ENCODE measurements at regions not wholly inside any gene's neighbourhood (a gene's known extent, or its start where the extent isn't known, plus 50 kb on each side); places are given as distances from the start of the nearest gene placed in this dataset.
A peak's percentile ranks its signal among the peaks of the same experiment; 100 is the strongest.
"Not testable (repeated sequence)": the region's sequence is repeated elsewhere in the genome, so short reads cannot be mapped to it uniquely, and the experiment has no call there.

- H3K27ac ChIP-seq; H3K27me3 ChIP-seq; H3K4me1 ChIP-seq; H3K36me3 ChIP-seq (ENCODE audit: low read depth, missing control alignments); intact Hi-C loops (cut with DNase I; ENCODE audit: low total_unique reads); H3K9me3 ChIP-seq; H3K4me3 ChIP-seq; DNase-seq: not testable (repeated sequence)
- 81 to 85% methylated on average over 10 of the region's 10 CpGs for WGBS, 2 donors
These were observed 160.1 kb downstream of the ADRA2C start for GRCh38 chr4:3926271-3926670.

DNA sequence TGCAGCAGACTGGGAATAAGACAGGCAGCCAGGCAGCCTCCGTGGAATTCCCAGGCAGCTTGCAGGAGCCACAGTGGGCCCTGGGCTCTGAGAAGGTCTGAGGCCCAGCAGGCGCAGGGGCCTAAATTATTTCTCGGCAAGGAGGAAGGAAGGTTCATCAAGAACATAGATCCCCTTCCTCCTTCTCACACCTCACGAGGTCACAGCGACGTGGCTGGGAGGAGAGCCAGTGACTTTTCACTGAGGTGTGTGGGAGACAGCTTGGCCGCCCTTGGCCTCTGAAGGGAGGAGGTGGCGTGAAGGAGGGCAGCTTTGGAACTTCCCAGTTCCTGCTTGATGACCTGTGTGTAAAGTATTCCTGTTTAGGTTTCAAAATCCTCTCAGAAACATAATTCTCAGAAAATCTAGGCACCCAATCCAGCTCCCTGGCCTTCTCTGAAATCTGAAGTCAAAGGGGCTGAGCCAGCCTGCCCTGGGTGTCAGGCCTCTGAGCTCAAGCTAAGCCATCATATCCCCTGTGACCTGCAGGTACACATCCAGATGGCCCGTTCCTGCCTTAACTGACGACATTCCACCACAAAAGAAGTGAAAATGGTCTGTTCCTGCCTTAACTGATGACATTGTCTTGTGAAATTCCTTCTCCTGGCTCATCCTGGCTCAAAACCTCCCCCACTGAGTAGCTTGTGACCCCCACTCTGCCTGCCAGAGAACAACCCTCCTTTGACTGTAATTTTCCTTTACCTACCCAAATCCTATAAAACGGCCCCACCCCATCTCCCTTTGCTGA lies 161.0 kb downstream of the ADRA2C start:
- H3K9me3 ChIP-seq; H3K4me1 ChIP-seq; H3K27ac ChIP-seq; intact Hi-C loops (cut with DNase I; ENCODE audit: low total_unique reads); H3K27me3 ChIP-seq; H3K4me3 ChIP-seq; H3K36me3 ChIP-seq (ENCODE audit: low read depth, missing control alignments): not testable (repeated sequence)
- peak; percentile 25 for DNase-seq
- WGBS, 2 donors = 43 to 46% methylated on average over 7 to 11 of the region's 11 CpGs

- H3K36me3 ChIP-seq (ENCODE audit: low read depth, missing control alignments); DNase-seq; H3K9me3 ChIP-seq; H3K4me3 ChIP-seq; intact Hi-C loops (cut with DNase I; ENCODE audit: low total_unique reads); H3K27ac ChIP-seq; H3K27me3 ChIP-seq; H3K4me1 ChIP-seq: not testable (repeated sequence)
- WGBS, 2 donors = 81 to 83% methylated on average over 6 to 8 of the region's 8 CpGs
These were observed 163.2 kb downstream of the ADRA2C start for GRCh38 chr4:3929431-3929830.

DNA sequence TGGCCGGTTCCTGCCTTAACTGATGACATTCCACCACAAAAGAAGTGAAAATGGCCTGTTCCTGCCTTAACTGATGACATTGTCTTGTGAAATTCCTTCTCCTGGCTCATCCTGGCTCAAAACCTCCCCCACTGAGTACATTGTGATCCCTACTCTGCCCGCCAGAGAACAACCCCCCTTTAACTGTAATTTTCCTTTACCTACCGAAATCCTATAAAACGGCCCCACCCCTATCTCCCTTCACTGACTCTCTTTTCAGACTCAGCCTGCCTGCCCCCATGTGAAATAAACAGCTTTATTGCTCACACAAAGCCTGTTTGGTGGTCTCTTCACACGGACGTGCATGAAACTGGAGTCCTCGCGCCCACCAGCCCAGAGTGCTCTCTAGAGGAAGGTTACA lies 166.5 kb downstream of the ADRA2C start:
- H3K4me3 ChIP-seq; intact Hi-C loops (cut with DNase I; ENCODE audit: low total_unique reads); H3K36me3 ChIP-seq (ENCODE audit: low read depth, missing control alignments); H3K4me1 ChIP-seq; H3K9me3 ChIP-seq; H3K27me3 ChIP-seq; H3K27ac ChIP-seq; DNase-seq: not testable (repeated sequence)
- 65 to 66% methylated on average over 8 of the region's 8 CpGs for WGBS, 2 donors

GRCh38 chr4:3935406-3935805 lies 169.2 kb downstream of the ADRA2C start:
- WGBS, 2 donors = 77% methylated on average over 10 of the region's 10 CpGs
- H3K4me1 ChIP-seq; H3K27me3 ChIP-seq; H3K36me3 ChIP-seq (ENCODE audit: low read depth, missing control alignments); H3K27ac ChIP-seq; DNase-seq; H3K4me3 ChIP-seq; H3K9me3 ChIP-seq; intact Hi-C loops (cut with DNase I; ENCODE audit: low total_unique reads): not testable (repeated sequence)

GRCh38 chr4:3936184-3936583 lies 170.0 kb downstream of the ADRA2C start:
- intact Hi-C loops (cut with DNase I; ENCODE audit: low total_unique reads) = no loop called here
- Histone ChIP-seq H3K27me3 (no peaks in the 10 kb centered on the region), H3K4me1 (no peaks in the 10 kb centered on the region), H3K27ac (no peak overlapping the region), H3K4me3 (no peak overlapping the region), H3K36me3 (ENCODE audit: low read depth, missing control alignments) (no peaks in the 10 kb centered on the region), H3K9me3 (no peaks in the 10 kb centered on the region)
- 68 to 80% methylated on average over 12 to 13 of the region's 13 CpGs for WGBS, 2 donors
- TF ChIP-seq, protein P1, sequence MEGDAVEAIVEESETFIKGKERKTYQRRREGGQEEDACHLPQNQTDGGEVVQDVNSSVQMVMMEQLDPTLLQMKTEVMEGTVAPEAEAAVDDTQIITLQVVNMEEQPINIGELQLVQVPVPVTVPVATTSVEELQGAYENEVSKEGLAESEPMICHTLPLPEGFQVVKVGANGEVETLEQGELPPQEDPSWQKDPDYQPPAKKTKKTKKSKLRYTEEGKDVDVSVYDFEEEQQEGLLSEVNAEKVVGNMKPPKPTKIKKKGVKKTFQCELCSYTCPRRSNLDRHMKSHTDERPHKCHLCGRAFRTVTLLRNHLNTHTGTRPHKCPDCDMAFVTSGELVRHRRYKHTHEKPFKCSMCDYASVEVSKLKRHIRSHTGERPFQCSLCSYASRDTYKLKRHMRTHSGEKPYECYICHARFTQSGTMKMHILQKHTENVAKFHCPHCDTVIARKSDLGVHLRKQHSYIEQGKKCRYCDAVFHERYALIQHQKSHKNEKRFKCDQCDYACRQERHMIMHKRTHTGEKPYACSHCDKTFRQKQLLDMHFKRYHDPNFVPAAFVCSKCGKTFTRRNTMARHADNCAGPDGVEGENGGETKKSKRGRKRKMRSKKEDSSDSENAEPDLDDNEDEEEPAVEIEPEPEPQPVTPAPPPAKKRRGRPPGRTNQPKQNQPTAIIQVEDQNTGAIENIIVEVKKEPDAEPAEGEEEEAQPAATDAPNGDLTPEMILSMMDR (IDR thresholded peaks at IDR 0.05) = no peak
- no peak for TF ChIP-seq POLR2A (IDR thresholded peaks at IDR 0.05)
- DNase-seq = no peak

DNA sequence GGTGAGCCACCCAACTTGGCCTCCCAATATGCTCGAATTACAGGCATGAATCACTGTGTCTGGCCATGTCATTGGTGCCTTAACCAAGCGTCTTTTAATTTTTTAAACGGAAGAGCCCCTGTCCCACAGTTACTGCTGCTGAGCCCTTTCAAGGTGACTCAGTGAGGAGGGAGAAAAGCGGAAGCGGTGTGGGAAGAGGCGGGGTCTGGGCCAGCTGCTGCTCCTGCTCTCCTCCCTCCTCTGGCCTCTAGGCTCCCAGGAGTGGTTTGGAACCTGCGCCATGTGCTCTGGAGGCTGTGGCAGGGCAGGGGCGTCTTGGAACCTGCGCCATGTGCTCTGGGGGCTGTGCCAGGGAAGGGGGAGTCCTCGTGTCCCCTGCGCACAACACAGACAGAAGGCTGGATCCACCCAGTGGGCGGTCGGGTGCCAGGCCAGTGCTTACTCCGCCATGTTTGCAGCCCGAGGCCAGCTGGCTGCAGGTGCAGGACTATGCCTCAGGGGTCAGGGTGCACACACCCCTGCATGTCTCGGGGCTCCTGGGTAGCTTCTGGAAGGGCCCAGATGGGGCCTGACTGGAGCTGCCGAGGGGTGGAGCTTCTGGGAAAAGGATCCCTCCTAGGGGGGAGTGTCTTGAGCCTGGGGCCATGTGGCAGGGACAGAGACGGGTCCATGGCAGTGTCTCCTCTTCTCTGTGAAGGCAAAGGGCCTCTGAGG lies 171.8 kb downstream of the ADRA2C start:
- intact Hi-C loops (cut with DNase I; ENCODE audit: low total_unique reads); H3K9me3 ChIP-seq; H3K4me1 ChIP-seq; H3K27me3 ChIP-seq; H3K4me3 ChIP-seq; DNase-seq; H3K36me3 ChIP-seq (ENCODE audit: low read depth, missing control alignments); H3K27ac ChIP-seq: not testable (repeated sequence)
- 55 to 69% methylated on average over 5 to 12 of the region's 18 CpGs for WGBS, 2 donors

DNA sequence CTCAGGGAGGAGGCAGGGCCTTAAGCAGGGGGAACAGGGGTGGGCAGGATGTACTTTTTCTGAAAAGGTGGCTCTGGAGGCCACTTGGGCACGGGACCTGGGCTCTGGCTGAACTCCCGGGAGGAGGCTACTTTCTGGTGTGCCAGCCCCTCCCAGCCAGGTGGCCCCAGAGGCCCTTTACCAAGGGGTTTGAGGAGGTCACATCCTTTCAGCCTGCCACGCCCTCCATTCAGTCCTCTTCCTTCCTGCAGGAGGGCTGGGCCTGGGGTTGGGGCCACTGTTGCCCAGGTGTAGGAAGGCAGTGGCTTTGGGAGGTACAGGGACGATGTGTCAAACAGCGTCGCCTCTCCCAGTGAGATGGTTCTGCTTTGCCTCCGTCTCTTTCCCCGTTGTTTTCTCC lies 172.5 kb downstream of the ADRA2C start:
- H3K27me3 ChIP-seq; H3K9me3 ChIP-seq; H3K4me1 ChIP-seq; H3K27ac ChIP-seq; H3K4me3 ChIP-seq; H3K36me3 ChIP-seq (ENCODE audit: low read depth, missing control alignments); DNase-seq; intact Hi-C loops (cut with DNase I; ENCODE audit: low total_unique reads): not testable (repeated sequence)
- 64 to 74% methylated on average over 5 to 8 of the region's 8 CpGs for WGBS, 2 donors

DNA sequence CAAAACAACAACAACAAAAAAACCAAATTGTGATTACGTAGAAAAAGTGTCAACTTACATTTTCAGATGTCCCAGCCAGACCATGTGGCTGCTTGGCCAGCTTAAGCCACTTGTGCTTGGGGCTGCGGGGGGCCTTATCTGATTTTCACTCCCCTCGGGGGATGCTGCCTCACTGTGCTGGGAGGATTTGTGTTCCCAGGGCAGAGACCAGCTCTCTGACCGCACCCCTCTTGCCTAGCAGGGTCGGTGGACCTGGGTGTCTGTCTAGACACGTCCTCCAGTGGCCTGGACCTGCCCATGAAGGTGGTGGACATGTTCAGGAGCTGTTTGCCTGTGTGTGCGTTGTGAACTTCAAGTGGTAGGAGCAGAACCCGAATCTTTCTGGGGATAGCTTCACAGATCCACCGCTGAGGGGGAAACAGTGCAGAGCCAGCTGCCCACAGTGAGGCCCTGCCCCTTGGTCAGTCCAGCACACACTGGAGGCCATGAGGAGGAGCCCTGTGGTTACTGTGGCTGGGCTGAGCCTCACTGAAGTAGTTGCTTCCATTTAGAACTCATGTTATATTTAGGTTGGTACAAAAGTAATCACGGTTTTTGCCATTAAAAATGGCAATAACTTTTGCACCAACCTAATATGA lies 173.9 kb downstream of the ADRA2C start:
- intact Hi-C loops (cut with DNase I; ENCODE audit: low total_unique reads); H3K27ac ChIP-seq; H3K4me3 ChIP-seq; H3K27me3 ChIP-seq; H3K9me3 ChIP-seq; H3K4me1 ChIP-seq; H3K36me3 ChIP-seq (ENCODE audit: low read depth, missing control alignments): not testable (repeated sequence)
- peak; percentile 20 for DNase-seq
- WGBS, 2 donors = 54 to 58% methylated on average over 3 to 10 of the region's 10 CpGs

DNA sequence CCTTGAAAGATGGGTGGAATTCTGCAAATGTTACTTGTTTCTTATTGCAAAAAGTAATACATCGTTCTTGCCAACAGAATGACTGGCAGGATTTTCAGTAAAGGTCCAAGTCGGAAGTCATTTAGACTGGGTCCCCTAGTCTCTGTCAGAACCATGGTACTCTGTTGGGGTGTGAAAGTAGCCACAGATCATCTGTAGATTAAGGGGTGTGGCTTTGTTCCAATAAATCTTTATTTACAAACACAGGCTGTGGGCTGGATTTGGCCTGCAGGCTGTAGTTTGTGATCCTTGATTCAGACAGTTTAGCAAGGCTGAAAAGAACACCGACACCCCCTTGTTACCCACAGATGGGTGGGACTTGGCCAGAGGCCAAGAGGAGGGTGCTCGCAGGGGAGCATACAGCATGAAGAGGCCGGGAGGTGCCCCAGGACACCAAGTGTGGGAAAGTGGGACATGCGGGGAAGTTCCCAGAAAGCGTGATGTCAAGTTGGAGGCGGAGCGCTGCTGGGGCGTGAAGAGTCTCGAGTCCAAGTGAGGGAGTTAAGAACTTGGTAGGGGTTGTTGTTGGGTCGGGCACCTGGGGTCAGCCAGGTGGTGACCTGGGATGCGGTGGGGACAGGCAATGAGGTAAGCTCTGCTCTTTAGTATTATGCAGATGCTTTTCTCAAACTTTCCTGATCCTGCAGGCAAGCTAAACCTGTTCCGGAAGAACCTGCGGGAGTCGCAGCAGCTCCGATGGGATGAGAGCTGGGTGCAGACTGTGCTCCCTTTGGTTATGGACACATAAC lies 175.7 kb downstream of the ADRA2C start:
- H3K27me3 ChIP-seq; intact Hi-C loops (cut with DNase I; ENCODE audit: low total_unique reads); DNase-seq; H3K36me3 ChIP-seq (ENCODE audit: low read depth, missing control alignments); H3K4me1 ChIP-seq; H3K4me3 ChIP-seq; H3K9me3 ChIP-seq; H3K27ac ChIP-seq: not testable (repeated sequence)
- 43 to 50% methylated on average over 13 to 17 of the region's 17 CpGs for WGBS, 2 donors
